Tibial nerve (tissue), 4 donors: ENCODE measurements at regions not wholly inside any gene's neighbourhood (a gene's known extent, or its start where the extent isn't known, plus 50 kb on each side); places are given as distances from the start of the nearest gene placed in this dataset.

Experiments
- DNase-seq, 2 donors: peaks; one replicate each; pipeline ENCODE4 v3.0.0-alpha.2; 2019; ENCODE audit warnings: low spot score in 2 of 2
- H3K27ac ChIP-seq, 4 donors: fragments of 200-600 bp; sonication (generic) in 3 of 4; one replicate each; pipeline ENCODE4 v1.5.1; 2017 to 2019; ENCODE audit warnings: mild to moderate bottlenecking in 1 of 4
- H3K27me3 ChIP-seq, 2 donors: fragments of 200-600 bp; sonication (generic) in 1 of 2; one replicate each; pipeline versions ENCODE4 v1.5.1 to v1.6.0; 2017 to 2019
- H3K36me3 ChIP-seq, 3 donors: fragments of 200-600 bp; sonication (generic); one replicate each; pipeline ENCODE4 v1.5.1; 2018 to 2019
- H3K4me1 ChIP-seq, 4 donors: fragments of 200-600 bp; sonication (generic) in 3 of 4; one replicate each; pipeline ENCODE4 v1.5.1; 2017 to 2019
- H3K4me3 ChIP-seq, 4 donors: fragments of 200-600 bp; sonication (generic) in 3 of 4; one replicate each; pipeline ENCODE4 v1.5.1; 2017 to 2019; ENCODE audit warnings: mild to moderate bottlenecking in 1 of 4, moderate library complexity in 1 of 4
- H3K9me3 ChIP-seq, 4 donors: fragments of 200-600 bp; sonication (generic) in 3 of 4; one replicate each; pipeline ENCODE4 v1.5.1; 2017 to 2019
- CTCF ChIP-seq, 5 experiments: fragments of 200-600 bp in 3 of 5; fragments of 450-650 bp in 2 of 5; sonication (generic) in 3 of 5; IDR thresholded peaks; one replicate each; pipeline ENCODE4 v1.5.1; 2016 to 2019; ENCODE audit warnings: antibody characterized with exemption in 5 of 5, mild to moderate bottlenecking in 3 of 5, moderate library complexity in 2 of 5
- EP300 ChIP-seq, 2 donors: sonication (generic); formaldehyde crosslinking; IDR thresholded peaks; one replicate each; pipeline ENCODE4 v1.6.1; 2017; ENCODE audit warnings: antibody characterized with exemption in 2 of 2, mild to moderate bottlenecking in 1 of 2
- POLR2A ChIP-seq, 2 donors: fragments of 450-650 bp; IDR thresholded peaks; one replicate each; pipeline ENCODE4 v1.6.1; 2017; ENCODE audit warnings: antibody characterized with exemption in 2 of 2, mild to moderate bottlenecking in 2 of 2, moderate library complexity in 2 of 2
- WGBS, 2 donors: methylation state at CpG; one replicate each; pipeline ENCODE4 v1.1.5; 2018; 5-methylcytosine and 5-hydroxymethylcytosine counted together

DNA sequence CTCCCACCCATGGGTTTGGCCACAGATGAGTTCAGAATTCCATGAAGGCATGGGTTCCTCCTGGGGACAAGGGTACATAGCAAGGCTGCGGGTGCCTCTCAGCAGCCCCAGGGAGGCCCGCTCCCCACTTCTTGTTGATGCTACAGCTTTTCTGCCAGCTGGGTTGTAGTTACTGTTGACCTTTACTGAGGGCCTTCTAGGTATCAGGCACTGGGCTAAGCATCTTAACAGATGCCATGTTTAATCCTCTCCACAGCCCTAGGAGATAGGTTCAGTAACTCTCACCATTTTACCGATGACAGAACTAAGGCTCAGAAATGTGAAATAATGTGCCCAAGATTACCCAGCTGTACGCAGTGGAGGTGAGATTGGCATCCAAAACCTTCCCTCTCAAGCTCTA is 54.3 kb upstream of the DLX4 start:
- Histone ChIP-seq H3K27ac (no peak overlapping the region), H3K9me3 (no peaks in the 10 kb centered on the region), H3K4me3 (no peak overlapping the region), H3K36me3 (no peaks in the 10 kb centered on the region), H3K27me3 (peaks cover 4 to 73% of the 10 kb centered on the region in 2 donors), H3K4me1 (peaks cover 0 to 8% (median 3%) of the 10 kb centered on the region in 4 donors)
- TF ChIP-seq EP300 (IDR thresholded peaks at IDR 0.05): no peak
- TF ChIP-seq POLR2A (IDR thresholded peaks at IDR 0.05): no peak
- TF ChIP-seq CTCF (IDR thresholded peaks at IDR 0.05): no peak
- WGBS, 2 donors: 82 to 98% methylated on average over 3 to 4 of the region's 4 CpGs
- DNase-seq: no peak

- Histone ChIP-seq H3K9me3 (no peaks in the 10 kb centered on the region), H3K27me3 (peaks cover 1 to 72% of the 10 kb centered on the region in 2 donors), H3K4me1 (peaks cover 0 to 4% (median 2%) of the 10 kb centered on the region in 4 donors), H3K4me3 (no peak overlapping the region), H3K27ac (no peak overlapping the region), H3K36me3 (no peaks in the 10 kb centered on the region)
- TF ChIP-seq EP300 (IDR thresholded peaks at IDR 0.05) (no peak), CTCF (IDR thresholded peaks at IDR 0.05) (no peak), POLR2A (IDR thresholded peaks at IDR 0.05) (no peak)
- no peak for DNase-seq
- WGBS, 2 donors: 41 to 48% methylated on average over 3 of the region's 3 CpGs
Measured at GRCh38 chr17:49915260-49915659, 53.7 kb upstream of the DLX4 start.

DNA sequence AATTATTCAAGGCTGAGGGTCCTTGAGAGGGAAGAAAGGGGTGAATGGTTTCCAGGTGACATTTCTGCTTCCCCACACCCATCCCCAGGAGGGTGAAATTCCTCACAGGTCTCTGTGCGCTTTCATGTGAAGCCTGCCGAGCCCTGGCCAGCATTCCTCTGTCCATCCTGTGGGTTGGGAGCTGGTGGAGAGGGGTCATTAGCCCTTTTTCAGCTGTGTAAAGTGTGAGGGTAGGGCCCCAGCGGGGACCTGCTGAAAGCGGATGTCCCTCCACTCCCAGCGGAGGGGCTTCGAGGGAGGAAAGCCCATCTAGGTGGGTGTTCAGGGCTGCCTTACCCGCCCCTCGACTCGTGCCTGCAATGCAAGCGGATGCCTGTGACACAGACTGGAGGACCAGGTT is 53.3 kb upstream of the DLX4 start:
- DNase-seq: no peak
- H3K4me3 ChIP-seq: no peak overlapping the region
- no peak overlapping the region for H3K27ac ChIP-seq
- WGBS, 2 donors: 23 to 36% methylated on average over 10 of the region's 10 CpGs
- no peaks in the 10 kb centered on the region for H3K9me3 ChIP-seq
- H3K36me3 ChIP-seq: no peaks in the 10 kb centered on the region
- no peak for TF ChIP-seq CTCF (IDR thresholded peaks at IDR 0.05)
- no peak for TF ChIP-seq EP300 (IDR thresholded peaks at IDR 0.05)
- no peak for TF ChIP-seq POLR2A (IDR thresholded peaks at IDR 0.05)
- peaks cover 0 to under 1% (median 0%) of the 10 kb centered on the region in 4 donors for H3K4me1 ChIP-seq
- H3K27me3 ChIP-seq: peaks cover 0 to 68% of the 10 kb centered on the region in 2 donors

DNA sequence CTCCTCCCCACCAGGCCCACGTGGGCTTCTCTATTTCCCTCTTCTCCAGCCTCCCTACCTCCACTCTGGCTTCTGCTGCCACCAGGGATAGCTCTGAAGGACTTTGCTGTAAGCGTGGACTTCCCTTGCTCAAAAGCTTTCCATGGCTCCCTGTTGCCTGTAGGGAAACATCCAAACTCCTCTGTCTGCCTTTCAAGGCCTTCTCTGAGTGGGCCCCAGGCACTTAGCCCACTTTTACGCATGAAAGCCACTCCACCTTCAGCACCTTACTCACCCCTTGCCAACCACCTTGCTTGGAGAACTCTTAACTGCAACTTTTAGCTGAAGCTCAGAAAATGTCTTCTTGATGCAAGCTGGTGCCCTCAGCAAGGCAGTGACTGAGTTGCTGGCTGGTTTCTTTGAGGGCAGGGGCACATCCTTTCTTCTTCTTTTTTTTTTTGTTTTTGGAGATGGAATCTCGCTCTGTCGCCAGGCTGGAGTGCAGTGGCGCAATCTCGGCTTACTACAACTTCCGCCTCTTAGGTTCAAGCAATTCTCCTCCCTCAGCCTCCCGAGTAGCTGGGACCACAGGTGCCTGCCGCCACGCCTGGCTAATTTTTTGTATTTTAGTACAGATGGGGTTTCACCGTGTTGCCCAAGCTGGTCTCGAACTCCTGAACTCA is 52.0 kb upstream of the DLX4 start:
- 82% methylated on average over 13 of the region's 13 CpGs for WGBS, 2 donors
- Histone ChIP-seq H3K36me3 (no peaks in the 10 kb centered on the region), H3K27me3 (peaks cover 0 to 59% of the 10 kb centered on the region in 2 donors), H3K4me1 (no peaks in the 10 kb centered on the region), H3K27ac (no peak overlapping the region), H3K9me3 (no peaks in the 10 kb centered on the region), H3K4me3 (no peak overlapping the region)
- no peak for TF ChIP-seq CTCF (IDR thresholded peaks at IDR 0.05)
- TF ChIP-seq POLR2A (IDR thresholded peaks at IDR 0.05): no peak
- no peak for TF ChIP-seq EP300 (IDR thresholded peaks at IDR 0.05)
- no peak for DNase-seq

DNA sequence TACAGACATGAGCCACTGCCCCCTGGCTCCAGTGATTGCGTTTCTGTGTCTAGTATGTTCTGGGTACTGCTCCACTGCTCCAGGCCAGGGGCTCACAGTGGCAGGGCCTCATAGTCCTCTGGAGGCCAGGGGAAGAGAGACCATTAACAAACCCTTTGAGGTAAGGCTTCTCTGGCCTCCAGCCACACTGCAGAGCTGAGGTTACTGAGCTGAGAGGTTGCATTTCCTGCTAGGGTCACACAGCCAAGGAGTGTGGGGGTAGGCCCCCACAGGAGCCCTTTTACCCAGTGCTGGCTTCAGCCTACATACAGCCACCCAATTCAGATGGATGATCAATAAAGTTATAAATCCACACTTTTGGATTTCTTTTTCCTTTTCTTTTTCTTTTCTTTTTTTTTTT is 50.4 kb upstream of the DLX4 start:
- Histone ChIP-seq H3K4me3 (no peak overlapping the region), H3K4me1 (no peaks in the 10 kb centered on the region), H3K36me3 (no peaks in the 10 kb centered on the region), H3K9me3 (no peaks in the 10 kb centered on the region), H3K27me3 (peaks cover 0 to 49% of the 10 kb centered on the region in 2 donors), H3K27ac (no peak overlapping the region)
- 85 to 100% methylated on average over 1 of the region's 1 CpG for WGBS, 2 donors
- TF ChIP-seq EP300 (IDR thresholded peaks at IDR 0.05) (no peak), POLR2A (IDR thresholded peaks at IDR 0.05) (no peak), CTCF (IDR thresholded peaks at IDR 0.05) (no peak)
- no peak for DNase-seq
